Neural crest cell (in vitro differentiated cells): ENCODE measurements at regions not wholly inside any gene's neighbourhood (a gene's known extent, or its start where the extent isn't known, plus 50 kb on each side); places are given as distances from the start of the nearest gene placed in this dataset.

Experiments
- DNase-seq: peaks from one replicate; pipeline ENCODE4 v3.0.0; 2021; ENCODE audit warnings: low read depth, mixed read lengths, low spot score
- H3K27ac Mint-ChIP-seq: one replicate; pipeline ENCODE4 v1.8.0; 2021; ENCODE audit warnings: mild to moderate bottlenecking, mixed read lengths; ENCODE audit not compliant: unreplicated experiment
- H3K27me3 Mint-ChIP-seq: 2 replicates; pipeline ENCODE4 v1.8.0; 2021; ENCODE audit warnings: low read depth, mild to moderate bottlenecking, mixed read lengths
- H3K36me3 Mint-ChIP-seq: 2 replicates; pipeline ENCODE4 v1.8.0; 2021; ENCODE audit warnings: low read depth, mild to moderate bottlenecking, mixed read lengths
- H3K4me1 Mint-ChIP-seq: 2 replicates; pipeline ENCODE4 v1.8.0; 2021; ENCODE audit warnings: mixed read lengths
- H3K4me3 Mint-ChIP-seq: one replicate; pipeline ENCODE4 v1.8.0; 2021; ENCODE audit warnings: mild to moderate bottlenecking, mixed read lengths
- H3K9me3 Mint-ChIP-seq: 2 replicates; pipeline ENCODE4 v1.8.0; 2021; ENCODE audit warnings: mixed read lengths
- TF ChIP-seq, protein P1 (sequence below): fragments of 200-600 bp; sonication (generic); conservative IDR thresholded peaks from 2 replicates; pipeline ENCODE4 v1.5.0; 2021; ENCODE audit warnings: antibody characterized with exemption, mild to moderate bottlenecking

DNA sequence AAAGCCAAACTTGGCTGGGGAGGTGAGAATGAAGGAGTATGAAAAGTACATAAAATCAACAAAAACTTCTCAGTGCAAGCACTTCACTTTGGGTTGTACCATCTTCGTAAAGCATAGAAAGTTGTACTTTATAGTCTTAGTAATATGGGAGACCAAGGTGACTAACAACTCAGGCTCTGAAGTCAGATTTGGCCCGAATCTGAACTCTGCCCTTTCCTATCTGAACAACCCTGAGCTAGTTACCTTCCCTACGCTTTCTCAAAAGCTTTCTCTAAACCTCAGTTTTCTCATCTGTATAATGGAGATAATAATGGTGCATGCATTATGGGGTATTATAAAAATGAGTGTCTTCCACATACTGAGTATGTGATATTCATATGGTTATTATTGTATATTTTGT lies 285.4 kb upstream of the UMPS start:
- DNase-seq: no peak
- H3K27me3 Mint-ChIP-seq: no peaks in the 10 kb centered on the region
- H3K4me1 Mint-ChIP-seq: peaks cover 2% of the 10 kb centered on the region
- TF ChIP-seq, protein P1, sequence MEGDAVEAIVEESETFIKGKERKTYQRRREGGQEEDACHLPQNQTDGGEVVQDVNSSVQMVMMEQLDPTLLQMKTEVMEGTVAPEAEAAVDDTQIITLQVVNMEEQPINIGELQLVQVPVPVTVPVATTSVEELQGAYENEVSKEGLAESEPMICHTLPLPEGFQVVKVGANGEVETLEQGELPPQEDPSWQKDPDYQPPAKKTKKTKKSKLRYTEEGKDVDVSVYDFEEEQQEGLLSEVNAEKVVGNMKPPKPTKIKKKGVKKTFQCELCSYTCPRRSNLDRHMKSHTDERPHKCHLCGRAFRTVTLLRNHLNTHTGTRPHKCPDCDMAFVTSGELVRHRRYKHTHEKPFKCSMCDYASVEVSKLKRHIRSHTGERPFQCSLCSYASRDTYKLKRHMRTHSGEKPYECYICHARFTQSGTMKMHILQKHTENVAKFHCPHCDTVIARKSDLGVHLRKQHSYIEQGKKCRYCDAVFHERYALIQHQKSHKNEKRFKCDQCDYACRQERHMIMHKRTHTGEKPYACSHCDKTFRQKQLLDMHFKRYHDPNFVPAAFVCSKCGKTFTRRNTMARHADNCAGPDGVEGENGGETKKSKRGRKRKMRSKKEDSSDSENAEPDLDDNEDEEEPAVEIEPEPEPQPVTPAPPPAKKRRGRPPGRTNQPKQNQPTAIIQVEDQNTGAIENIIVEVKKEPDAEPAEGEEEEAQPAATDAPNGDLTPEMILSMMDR: no peak
- peaks cover 16% of the 10 kb centered on the region for H3K36me3 Mint-ChIP-seq
- no peak overlapping the region for H3K4me3 Mint-ChIP-seq
- no peak overlapping the region for H3K27ac Mint-ChIP-seq
- peaks cover 3% of the 10 kb centered on the region for H3K9me3 Mint-ChIP-seq

DNA sequence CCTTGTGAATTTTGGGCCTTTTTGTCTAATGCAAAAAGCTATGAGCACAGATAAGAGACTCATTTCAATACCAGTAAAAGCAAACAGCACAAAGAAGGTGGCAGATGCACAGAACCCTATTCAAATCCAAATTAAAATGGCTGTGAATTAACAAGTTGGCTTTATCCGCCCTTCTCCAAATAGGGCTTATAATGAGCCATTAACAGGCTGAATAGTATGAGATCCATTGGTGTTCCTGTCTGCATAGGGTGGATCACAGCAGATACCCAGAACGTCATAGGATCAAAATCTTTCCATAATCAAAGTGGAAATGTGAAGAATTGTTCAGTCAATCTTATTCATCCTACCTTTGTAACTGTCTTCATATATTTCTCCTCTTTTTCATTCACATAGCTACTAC lies 282.4 kb upstream of the UMPS start:
- Mint-ChIP-seq H3K4me1 (no peaks in the 10 kb centered on the region), H3K36me3 (peaks cover 17% of the 10 kb centered on the region), H3K4me3 (no peak overlapping the region), H3K27ac (no peak overlapping the region), H3K9me3 (peaks cover 3% of the 10 kb centered on the region), H3K27me3 (no peaks in the 10 kb centered on the region)
- DNase-seq: no peak
- TF ChIP-seq, protein P1: no peak

DNA sequence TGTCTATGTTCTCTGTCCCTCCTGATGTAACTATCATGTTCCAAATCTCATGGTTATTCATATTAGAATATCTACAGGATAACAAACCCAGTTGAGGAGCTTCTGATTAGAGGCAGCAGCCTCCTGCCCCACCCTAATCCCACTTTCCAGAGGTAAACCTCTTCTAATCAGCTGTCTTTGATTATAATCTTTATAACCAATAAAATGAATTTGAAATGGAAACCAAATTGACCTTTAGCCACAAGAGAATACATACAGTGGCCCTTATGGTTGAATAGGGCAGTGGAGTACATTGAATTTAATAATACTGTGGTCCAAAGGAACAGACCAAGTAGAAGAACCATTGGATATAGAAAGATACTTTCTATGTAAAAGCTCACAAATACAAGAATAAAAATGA lies 281.3 kb upstream of the UMPS start:
- Mint-ChIP-seq H3K36me3 (peaks cover 15% of the 10 kb centered on the region), H3K4me1 (no peaks in the 10 kb centered on the region), H3K27ac (no peak overlapping the region), H3K4me3 (no peak overlapping the region), H3K27me3 (no peaks in the 10 kb centered on the region), H3K9me3 (peaks cover 3% of the 10 kb centered on the region)
- no peak for DNase-seq
- TF ChIP-seq, protein P1: no peak

DNA sequence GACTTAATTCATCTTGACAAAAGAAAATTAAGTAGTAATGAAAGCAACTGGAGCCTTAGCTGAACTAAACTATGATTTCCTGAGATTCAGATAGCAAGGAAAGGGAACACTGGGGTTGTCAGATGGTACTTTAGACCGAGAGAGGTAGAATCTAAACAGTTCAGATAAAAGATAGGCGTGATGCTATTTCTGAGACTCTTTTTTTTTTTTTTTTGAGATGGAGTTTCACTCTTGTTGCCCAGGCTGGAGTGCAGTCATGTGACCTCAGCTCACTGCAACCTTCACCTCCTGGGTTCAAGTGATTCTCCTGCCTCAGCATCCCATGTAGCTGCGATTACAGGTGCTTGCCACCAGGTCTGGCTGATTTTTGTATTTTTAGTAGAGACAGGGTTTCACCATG lies 279.9 kb upstream of the UMPS start:
- no peak overlapping the region for H3K4me3 Mint-ChIP-seq
- H3K27ac Mint-ChIP-seq: no peak overlapping the region
- peaks cover 14% of the 10 kb centered on the region for H3K36me3 Mint-ChIP-seq
- DNase-seq: no peak
- no peaks in the 10 kb centered on the region for H3K4me1 Mint-ChIP-seq
- H3K27me3 Mint-ChIP-seq: no peaks in the 10 kb centered on the region
- TF ChIP-seq, protein P1: no peak
- peaks cover 3% of the 10 kb centered on the region for H3K9me3 Mint-ChIP-seq

DNA sequence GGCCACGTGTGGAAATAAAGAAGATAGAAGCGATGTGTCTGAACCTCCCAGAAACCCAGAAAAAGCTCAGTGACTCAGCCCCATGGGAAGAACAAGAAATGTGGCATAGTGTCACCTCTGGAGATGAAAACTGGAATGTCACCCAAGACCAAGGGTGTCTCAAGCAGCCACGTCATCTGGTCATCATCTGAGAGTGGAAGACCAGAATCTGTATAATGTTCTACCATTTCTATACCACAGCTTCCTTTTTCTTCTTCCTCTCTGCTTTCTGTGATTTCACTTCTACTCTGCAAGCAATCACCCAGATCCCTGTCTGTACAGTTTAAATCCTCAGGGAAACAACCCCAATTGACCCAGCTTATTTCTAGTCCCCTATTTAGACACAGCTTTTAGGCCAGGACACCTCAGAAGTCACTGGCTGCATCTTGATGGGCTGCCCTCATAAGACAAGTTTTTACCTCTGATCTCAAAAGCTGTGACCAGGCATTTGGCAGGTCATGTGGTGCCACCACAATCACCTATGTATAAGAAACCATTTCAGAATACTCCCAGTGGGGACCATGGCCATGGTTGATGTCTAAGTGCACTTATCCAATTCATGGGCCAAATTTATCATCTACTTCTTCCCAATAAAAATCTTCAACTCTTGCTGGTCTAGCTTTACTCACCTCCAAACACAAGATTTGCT lies 278.5 kb upstream of the UMPS start:
- Mint-ChIP-seq H3K27me3 (no peaks in the 10 kb centered on the region), H3K9me3 (peaks cover 3% of the 10 kb centered on the region), H3K4me1 (no peaks in the 10 kb centered on the region), H3K36me3 (peaks cover 14% of the 10 kb centered on the region), H3K4me3 (no peak overlapping the region), H3K27ac (no peak overlapping the region)
- no peak for DNase-seq
- TF ChIP-seq, protein P1: no peak
